GM08714 (cell line): ENCODE measurements at regions not wholly inside any gene's neighbourhood (a gene's known extent, or its start where the extent isn't known, plus 50 kb on each side); places are given as distances from the start of the nearest gene placed in this dataset.
"Not testable (repeated sequence)": the region's sequence is repeated elsewhere in the genome, so short reads cannot be mapped to it uniquely, and the experiment has no call there.

Source experiments
- H3K4me3 ChIP-seq: fragments of 200-500 bp; sonication (Bioruptor generic); 2 replicates; pipeline ENCODE4 v1.5.1; 2014; ENCODE audit warnings: mild to moderate bottlenecking, low read length, inconsistent platforms
- ZNF274 ChIP-seq: IDR thresholded peaks from 2 replicates; pipeline ENCODE4 v1.6.1; 2012; ENCODE audit warnings: mild to moderate bottlenecking, low read depth, low read length

DNA sequence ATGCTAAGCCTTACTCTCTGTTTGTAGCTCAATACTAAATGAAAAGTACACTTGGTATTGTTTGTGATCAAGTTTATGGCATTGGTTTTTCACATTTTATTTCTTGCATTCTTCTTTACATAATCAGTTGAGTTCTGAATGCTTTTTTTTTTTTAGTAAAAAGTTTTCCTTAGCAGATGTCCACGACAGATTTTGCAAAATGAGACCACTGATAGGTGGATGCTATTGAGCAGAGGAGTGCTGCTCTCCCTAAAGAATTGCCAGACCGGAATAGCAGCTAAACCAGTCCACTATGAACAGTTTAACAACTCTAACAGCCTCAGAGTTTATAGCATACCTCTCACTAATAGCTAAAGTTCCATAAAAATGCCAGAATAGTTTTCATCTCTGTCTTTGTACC lies 225.1 kb upstream of the CACNA2D1 start:
- no peak for TF ChIP-seq ZNF274
- no peak overlapping the region for H3K4me3 ChIP-seq

DNA sequence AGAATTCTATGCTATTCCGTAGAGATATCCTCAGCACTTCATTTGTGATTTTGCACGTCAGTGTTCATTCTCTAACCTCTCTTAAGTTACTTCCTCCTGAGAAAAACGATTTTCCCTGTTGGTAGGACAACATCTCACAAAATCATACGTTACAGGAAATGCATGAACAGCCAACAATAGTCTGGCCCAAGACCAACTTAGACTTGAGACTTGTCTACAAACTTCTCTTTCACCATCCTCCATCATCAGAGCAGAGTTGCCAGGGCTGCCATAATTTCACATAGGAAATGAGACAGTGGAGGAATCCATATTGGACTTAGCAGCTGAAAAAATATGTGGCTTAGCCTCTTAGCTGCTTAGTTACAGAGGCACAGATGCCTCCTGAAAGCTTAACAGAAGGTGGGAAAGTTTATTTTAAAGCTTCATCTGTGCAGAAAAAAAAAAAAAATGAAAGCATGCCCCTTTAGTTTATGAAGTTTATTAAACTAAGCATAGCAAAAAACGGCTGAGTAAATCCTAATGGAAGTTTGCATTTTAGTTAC lies 222.5 kb upstream of the CACNA2D1 start:
- no peak for TF ChIP-seq ZNF274
- H3K4me3 ChIP-seq = no peak overlapping the region

DNA sequence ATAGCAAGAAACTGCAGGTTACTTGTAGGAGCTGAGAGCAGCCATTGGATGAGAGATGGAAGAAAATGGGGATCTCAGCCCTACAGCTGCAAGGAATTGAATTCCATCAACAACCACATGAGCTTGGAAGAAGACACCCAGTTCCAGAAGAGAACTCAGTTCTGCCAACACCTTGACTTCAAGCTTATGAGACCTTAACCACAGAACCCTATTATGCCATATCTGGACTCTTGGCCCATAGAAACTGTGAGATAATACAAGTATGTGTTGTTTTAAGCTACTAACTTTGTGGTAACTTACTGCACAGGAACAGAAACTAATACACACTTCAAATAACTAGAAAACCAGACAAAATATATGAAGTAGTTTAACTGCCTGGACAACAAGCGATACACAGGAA lies 212.4 kb upstream of the CACNA2D1 start:
- H3K4me3 ChIP-seq = no peak overlapping the region
- no peak for TF ChIP-seq ZNF274

DNA sequence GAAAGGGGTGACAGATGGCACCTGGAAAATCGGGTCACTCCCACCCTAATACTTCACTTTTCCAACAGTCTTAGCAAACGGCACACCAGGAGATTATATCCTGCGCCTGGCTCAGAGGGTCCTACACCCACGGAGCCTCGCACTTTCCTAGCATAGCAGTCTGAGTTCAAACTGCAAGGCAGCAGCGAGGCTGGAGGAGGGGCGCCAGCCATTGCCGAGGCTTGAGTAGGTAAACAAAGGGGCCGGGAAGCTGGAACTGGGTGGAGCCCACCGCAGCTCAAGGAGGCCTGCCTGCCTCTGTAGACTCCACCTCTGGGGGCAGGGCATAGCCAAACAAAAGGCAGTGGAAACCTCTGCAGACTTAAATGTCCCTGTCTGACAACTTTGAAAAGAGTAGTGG lies 206.5 kb upstream of the CACNA2D1 start:
- not testable (repeated sequence) for H3K4me3 ChIP-seq

DNA sequence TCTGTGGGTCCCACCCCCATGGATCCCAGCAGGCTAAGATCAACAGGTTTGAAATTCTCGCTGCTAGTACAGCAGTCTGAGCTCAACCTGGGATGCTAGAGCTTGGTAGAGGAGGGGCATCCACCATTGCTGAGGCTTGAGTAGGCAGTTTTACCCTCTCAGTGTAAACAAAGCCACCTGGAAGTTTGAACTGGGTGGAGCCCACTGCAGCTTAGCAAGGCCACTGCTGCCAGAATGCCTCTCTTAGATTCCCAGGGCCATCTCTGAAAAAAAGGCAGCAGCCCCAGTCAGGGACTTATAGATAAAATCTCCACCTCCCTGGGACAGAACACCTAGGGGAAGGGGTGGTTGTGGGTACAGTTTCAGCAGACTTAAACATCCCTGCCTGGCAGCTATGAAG lies 190.0 kb upstream of the CACNA2D1 start:
- H3K4me3 ChIP-seq = no peak overlapping the region
- TF ChIP-seq ZNF274 = no peak

DNA sequence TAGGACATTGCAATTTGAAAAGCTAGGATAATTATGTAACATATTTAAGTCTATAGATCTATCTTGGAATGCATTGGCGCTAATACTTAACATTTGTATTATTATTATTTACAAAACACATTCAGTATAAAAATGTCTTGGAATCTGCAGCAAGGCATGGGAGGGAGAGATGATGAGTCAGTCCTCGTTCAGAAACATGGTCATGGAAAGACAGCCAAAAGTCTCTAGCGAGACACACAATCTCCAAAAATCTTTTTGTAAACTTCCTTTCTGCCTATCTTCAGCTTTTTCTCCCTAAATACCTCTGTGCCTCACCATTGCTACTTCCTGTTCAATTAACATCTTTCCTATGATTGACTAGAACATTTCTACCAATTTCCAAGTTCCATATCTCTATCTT lies 188.4 kb upstream of the CACNA2D1 start:
- H3K4me3 ChIP-seq = no peak overlapping the region
- no peak for TF ChIP-seq ZNF274

DNA sequence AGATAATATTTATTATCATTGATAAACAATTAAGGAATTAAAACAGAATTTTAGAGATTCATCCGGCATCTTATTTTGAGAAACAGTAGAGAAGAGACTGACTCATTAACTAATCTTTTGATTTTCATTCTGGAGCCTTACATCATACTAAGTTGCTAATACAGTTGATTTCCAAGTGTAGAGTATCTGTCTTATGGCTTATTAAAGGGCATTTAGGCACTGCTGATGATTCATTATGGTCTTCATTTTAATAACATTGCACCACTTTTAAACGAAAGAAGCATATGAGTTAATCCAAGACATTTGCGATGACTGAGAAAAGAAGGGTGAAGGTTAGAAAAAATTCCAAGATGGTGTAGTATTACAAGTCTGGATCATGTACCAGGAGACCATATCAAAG lies 186.0 kb upstream of the CACNA2D1 start:
- H3K4me3 ChIP-seq = no peak overlapping the region
- TF ChIP-seq ZNF274 = no peak

DNA sequence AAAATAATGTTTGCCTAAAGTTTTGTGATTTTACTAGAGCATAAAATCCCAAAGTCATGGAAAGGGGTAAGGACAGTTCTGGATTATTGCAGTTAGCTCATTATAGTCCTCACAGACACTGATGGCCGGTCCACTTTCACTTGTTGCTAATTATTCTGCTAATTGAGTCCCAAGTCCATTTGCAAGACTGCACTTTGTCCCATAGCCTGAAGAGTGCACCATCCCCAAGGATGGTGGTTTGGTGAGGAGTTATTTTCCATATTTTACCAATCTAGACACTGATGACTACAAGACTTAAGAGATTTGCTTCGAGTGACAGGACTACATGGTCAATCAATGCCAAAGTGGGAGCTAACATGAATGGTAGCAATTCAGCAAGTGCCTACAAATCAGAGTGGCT lies 181.8 kb upstream of the CACNA2D1 start:
- no peak for TF ChIP-seq ZNF274

DNA sequence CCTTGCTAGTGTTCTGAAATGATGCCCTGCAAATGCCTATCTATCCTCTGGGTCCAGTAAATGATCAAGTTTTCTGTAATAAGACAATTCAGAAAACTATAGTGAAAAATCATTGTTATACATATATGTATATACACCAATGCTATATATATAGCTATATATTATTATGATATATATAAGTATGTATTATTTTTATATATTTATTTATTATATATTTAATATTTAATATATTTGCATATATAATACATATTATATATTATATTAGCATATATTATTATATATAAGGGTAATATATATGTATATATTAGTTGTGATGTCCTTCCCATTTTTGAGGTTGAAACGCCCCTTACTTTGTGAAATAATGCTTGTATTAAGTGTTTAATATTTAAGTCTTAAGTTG lies 181.4 kb upstream of the CACNA2D1 start:
- no peak for TF ChIP-seq ZNF274
- no peak overlapping the region for H3K4me3 ChIP-seq

More for the DNA sequence above, 181.8 kb upstream of the CACNA2D1 start:
- H3K4me3 ChIP-seq = no peak overlapping the region

DNA sequence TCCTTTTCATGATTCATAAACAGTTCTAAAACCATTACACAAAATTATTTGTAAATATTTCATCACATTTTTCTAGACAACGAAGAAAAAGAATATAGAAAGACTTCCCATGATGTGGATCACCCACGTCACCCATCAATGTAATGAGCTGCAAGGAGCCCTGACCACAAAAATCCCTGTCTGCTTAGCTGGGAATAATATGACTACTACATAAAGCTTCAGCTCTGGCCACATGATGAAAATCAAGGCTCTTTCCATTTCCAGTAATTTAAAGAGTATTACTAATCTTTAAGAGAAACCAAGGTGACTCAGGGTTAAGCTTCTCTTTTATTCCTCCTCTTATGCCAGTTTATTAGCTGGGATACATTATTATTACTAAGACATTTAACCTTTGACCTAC lies 180.8 kb upstream of the CACNA2D1 start:
- TF ChIP-seq ZNF274 = no peak
- H3K4me3 ChIP-seq = no peak overlapping the region

DNA sequence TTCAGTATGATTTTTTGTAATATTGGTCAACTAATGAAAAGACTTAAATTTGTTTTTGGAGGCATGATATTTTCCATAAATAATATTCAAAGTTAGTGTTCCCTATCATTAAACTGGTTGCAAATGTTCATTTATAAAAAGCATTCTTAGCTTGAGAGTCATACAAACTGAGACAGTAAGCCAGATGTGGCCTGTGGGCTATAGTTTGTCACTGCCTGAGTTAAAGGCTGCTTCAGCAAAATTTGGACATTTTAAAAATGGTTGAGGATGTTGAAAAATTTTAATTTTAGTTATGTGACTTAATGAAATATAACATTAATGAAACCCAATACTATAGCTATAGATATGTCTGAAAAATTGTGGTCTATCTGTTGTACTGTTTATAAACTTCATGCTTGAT lies 180.2 kb upstream of the CACNA2D1 start:
- no peak for TF ChIP-seq ZNF274
- H3K4me3 ChIP-seq = no peak overlapping the region

DNA sequence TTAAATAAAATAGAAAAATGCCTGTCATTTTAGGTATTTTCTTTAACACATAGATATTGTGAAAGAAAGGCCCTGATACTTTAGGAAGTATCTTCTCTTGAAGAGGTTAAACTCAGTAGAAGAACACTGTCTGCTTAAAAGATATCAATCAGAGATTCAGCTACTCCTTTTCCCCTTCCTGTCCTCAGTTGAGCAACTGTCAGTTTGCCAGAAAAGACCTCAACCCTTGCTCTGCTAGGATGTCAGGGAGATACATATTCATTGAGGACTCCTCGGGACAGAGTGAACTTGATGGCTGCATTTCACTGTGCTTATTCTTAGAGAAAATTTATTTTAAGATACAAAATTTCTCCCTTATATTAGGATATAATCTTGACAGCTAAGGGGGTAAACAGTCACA lies 173.6 kb upstream of the CACNA2D1 start:
- TF ChIP-seq ZNF274 = no peak
- no peak overlapping the region for H3K4me3 ChIP-seq

DNA sequence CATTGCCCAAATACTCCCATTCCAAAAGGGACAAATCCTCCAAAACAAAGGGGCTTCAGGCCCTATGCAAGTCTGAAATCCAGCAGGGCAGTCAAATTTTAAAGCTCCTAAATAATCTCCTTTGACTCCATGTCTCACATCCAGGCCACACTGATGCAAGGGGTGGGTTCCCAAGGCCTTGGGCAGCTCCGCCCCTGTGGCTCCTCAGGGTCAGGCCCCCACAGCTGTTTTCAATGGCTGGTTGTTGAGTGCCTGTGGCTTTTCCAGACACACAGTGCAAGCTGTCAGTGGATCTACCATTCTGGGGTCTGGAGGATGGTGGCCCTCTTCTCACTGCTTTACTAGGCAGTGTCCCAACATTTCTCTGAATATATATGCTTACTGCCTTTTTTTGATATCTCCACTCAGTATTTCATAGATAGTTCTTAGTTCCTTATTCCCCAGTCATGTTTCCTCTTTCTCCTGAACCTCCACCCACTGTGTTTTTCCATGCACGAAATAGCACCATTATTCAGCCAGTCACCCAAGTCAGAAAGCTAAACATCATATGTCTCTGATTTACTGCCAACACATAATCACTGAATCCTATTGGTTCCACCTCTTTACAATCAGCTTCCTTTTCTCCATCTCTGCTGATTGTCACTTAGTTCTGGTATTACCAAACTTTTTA lies 172.6 kb upstream of the CACNA2D1 start:
- TF ChIP-seq ZNF274 = no peak
- no peak overlapping the region for H3K4me3 ChIP-seq

DNA sequence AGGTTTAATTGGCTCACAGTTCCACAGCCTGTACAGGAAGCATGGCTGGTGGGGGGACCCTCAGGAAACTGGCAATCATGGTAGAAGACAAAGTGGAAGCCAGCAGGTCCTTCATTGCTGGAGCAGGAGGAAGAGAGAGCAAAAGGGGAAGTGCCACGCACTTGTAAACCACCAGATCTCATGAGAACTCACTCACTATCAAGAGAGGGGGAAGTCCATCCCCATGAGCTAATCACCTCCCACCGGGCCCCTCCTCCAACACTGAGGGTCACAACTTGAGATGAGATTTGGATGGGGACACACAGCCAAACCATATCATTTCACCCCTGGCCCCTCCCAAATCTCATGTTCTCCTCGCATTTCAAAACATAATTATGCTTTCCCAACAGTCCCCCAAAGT lies 171.9 kb upstream of the CACNA2D1 start:
- no peak overlapping the region for H3K4me3 ChIP-seq
- TF ChIP-seq ZNF274 = no peak

DNA sequence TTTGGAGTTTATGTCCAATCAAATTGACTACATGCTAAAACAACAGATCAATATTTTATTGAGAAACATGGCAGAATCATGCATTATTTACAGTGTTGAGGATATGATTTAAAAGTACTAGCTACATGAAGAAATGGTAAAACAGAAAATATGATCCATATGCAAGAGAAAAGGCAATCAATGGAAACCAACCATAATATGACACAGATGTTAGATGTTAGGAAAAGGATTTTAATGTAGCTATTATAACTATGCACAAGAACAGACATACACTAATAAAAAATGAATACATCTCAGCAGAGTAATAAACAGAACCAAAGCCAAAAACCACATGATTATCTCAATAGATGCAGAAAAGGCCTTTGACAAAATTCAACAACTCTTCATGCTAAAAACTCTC lies 166.2 kb upstream of the CACNA2D1 start:
- no peak for TF ChIP-seq ZNF274

DNA sequence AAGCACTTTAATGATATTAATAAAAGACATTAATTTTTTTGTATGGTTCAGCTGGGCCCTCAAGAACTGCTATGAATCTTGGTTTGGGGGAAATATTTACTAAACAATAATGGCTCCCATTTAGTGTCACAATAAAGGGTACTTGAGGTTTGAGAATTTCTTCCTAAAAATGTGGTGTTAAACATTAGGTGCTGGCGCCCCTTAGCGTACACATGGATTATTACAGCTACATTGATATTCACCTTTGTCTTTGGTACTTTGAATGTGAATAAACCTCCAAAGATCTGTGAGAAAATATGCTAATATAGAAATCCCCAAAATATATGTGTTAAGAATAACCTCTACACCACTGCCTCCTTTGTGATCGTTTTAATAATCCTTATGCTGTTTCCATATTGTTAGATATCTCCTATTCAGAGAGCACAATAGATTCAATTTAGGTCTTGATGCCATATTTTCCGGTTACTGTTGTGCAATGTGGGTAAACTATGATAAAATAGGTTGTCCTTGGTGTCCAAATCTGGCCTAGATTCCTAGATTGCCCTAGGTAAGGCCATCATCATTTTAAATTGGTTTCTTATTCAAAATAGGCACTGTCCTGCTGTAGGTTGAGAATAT lies 161.8 kb upstream of the CACNA2D1 start:
- no peak overlapping the region for H3K4me3 ChIP-seq
- no peak for TF ChIP-seq ZNF274

More for the DNA sequence above, 166.2 kb upstream of the CACNA2D1 start:
- H3K4me3 ChIP-seq = no peak overlapping the region
